ENCODE measurements at regions not wholly inside any gene's neighbourhood (a gene's known extent, or its start where the extent isn't known, plus 50 kb on each side); places are given as distances from the start of the nearest gene placed in this dataset.

DNA sequence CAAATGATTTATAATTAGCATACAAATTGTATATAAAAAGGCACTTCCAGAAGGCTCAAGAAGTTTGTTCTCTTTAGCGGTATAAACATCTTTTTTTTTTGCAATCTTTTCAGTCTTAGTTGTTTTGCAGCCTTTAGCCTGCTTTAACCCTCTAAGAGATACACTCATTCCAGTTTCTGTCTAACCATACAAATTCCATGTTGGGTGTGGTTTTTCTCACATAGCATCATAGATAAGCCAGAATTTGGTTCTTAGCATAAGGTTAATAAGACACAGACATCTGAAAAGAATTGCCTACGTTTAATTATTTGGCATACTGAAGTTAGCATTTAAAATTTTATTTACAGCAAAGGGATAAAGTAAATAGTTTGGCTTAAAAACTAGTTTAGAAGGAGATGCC lies 92.5 kb upstream of the NPVF start:
- Histone ChIP-seq H3K36me3 (ENCODE audit: insufficient read depth, low read length) (no peaks in the 10 kb centered on the region), H2AFZ (ENCODE audit: low read depth, low read length) (no peak overlapping the region), H3K9me3 (ENCODE audit: insufficient read depth, low read depth, low read length) (no peaks in the 10 kb centered on the region), H3K27ac (ENCODE audit: low read depth, low read length) (no peak overlapping the region), H3K9ac (ENCODE audit: low read length) (no peak overlapping the region), H3K4me3 (ENCODE audit: insufficient read depth, low read depth, low read length) (no peak overlapping the region), H3K79me2 (ENCODE audit: insufficient read depth, low read length) (no peaks in the 10 kb centered on the region), H4K20me1 (ENCODE audit: insufficient read depth, low read length) (no peaks in the 10 kb centered on the region), H3K27me3 (ENCODE audit: insufficient read depth, low read length) (no peaks in the 10 kb centered on the region), H3K4me2 (ENCODE audit: low read length) (no peak overlapping the region), H3K4me1 (ENCODE audit: insufficient read depth, low read length) (no peaks in the 10 kb centered on the region)
- no peak for FAIRE-seq
- Mint-ChIP-seq H3K4me3 (ENCODE audit: unreplicated experiment) (no peak overlapping the region), H3K4me1 (ENCODE audit: low read depth, unreplicated experiment) (no peaks in the 10 kb centered on the region), H3K27me3 (ENCODE audit: low read depth, unreplicated experiment) (peaks cover 20% of the 10 kb centered on the region), H3K27ac (ENCODE audit: unreplicated experiment) (no peak overlapping the region), H3K36me3 (ENCODE audit: low read depth, unreplicated experiment) (no peaks in the 10 kb centered on the region), H3K9me3 (ENCODE audit: unreplicated experiment) (no peaks in the 10 kb centered on the region)
- TF ChIP-seq EZH2 (IDR thresholded peaks at IDR 0.05; ENCODE audit: insufficient read depth, low read length): no peak
- TF ChIP-seq, protein P1, sequence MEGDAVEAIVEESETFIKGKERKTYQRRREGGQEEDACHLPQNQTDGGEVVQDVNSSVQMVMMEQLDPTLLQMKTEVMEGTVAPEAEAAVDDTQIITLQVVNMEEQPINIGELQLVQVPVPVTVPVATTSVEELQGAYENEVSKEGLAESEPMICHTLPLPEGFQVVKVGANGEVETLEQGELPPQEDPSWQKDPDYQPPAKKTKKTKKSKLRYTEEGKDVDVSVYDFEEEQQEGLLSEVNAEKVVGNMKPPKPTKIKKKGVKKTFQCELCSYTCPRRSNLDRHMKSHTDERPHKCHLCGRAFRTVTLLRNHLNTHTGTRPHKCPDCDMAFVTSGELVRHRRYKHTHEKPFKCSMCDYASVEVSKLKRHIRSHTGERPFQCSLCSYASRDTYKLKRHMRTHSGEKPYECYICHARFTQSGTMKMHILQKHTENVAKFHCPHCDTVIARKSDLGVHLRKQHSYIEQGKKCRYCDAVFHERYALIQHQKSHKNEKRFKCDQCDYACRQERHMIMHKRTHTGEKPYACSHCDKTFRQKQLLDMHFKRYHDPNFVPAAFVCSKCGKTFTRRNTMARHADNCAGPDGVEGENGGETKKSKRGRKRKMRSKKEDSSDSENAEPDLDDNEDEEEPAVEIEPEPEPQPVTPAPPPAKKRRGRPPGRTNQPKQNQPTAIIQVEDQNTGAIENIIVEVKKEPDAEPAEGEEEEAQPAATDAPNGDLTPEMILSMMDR (IDR thresholded peaks at IDR 0.05; ENCODE audit: insufficient read depth, low read depth, low read length): no peak
- no peak for DNase-seq (ENCODE audit: low read depth)

DNA sequence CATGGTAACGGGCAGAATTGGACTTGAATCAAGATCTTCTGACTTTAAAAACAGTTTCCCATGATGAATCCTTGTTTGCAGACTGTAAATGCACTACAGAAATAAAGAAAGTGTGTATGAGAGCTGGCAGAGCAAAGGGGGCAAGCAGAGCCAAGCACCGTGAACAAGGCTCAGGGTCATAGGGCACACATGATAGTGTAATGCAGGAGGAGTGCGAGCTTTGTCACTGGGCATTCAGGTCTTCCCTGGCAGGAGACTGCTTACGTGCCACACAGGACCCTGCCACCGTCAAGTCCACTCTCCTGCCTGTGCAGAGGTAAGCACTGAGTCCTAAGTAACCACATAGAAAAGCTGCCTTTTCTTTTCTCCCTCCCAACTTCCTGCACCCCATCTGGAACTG lies 93.1 kb upstream of the NPVF start:
- TF ChIP-seq, protein P1 (IDR thresholded peaks at IDR 0.05; ENCODE audit: insufficient read depth, low read depth, low read length): no peak
- TF ChIP-seq EZH2 (IDR thresholded peaks at IDR 0.05; ENCODE audit: insufficient read depth, low read length): no peak
- Histone ChIP-seq H3K4me3 (ENCODE audit: insufficient read depth, low read depth, low read length) (no peak overlapping the region), H3K79me2 (ENCODE audit: insufficient read depth, low read length) (no peaks in the 10 kb centered on the region), H2AFZ (ENCODE audit: low read depth, low read length) (no peak overlapping the region), H3K27me3 (ENCODE audit: insufficient read depth, low read length) (no peaks in the 10 kb centered on the region), H3K36me3 (ENCODE audit: insufficient read depth, low read length) (no peaks in the 10 kb centered on the region), H3K4me1 (ENCODE audit: insufficient read depth, low read length) (no peaks in the 10 kb centered on the region), H3K27ac (ENCODE audit: low read depth, low read length) (no peak overlapping the region), H3K9ac (ENCODE audit: low read length) (no peak overlapping the region), H4K20me1 (ENCODE audit: insufficient read depth, low read length) (no peaks in the 10 kb centered on the region), H3K9me3 (ENCODE audit: insufficient read depth, low read depth, low read length) (no peaks in the 10 kb centered on the region), H3K4me2 (ENCODE audit: low read length) (no peak overlapping the region)
- H3K4me1 Mint-ChIP-seq (ENCODE audit: low read depth, unreplicated experiment): no peaks in the 10 kb centered on the region
- no peak overlapping the region for H3K4me3 Mint-ChIP-seq (ENCODE audit: unreplicated experiment)
- peaks cover 20% of the 10 kb centered on the region for H3K27me3 Mint-ChIP-seq (ENCODE audit: low read depth, unreplicated experiment)
- H3K27ac Mint-ChIP-seq (ENCODE audit: unreplicated experiment): no peak overlapping the region
- H3K9me3 Mint-ChIP-seq (ENCODE audit: unreplicated experiment): no peaks in the 10 kb centered on the region
- H3K36me3 Mint-ChIP-seq (ENCODE audit: low read depth, unreplicated experiment): no peaks in the 10 kb centered on the region
- no peak for DNase-seq (ENCODE audit: low read depth)
- FAIRE-seq: no peak

DNA sequence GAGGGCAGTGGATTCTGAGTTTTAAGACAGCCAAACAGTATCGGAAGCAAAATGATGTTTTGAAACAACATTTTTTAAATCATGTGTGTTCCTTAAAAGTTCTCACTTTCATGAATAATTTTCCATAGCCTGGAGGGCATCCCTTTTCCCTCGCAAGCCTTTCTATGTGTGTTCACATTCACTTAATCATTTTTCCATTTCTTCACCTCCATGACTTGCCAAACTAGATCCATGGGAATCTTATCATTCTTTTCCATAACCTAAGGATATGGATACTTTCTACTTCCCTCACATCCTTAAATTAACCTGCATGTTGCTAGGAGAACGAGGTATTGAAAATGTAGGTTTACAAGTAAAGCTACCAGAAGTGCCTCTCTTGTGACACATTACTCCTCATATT lies 94.2 kb upstream of the NPVF start:
- H3K9me3 ChIP-seq (ENCODE audit: insufficient read depth, low read depth, low read length): no peaks in the 10 kb centered on the region
- no peak overlapping the region for H2AFZ ChIP-seq (ENCODE audit: low read depth, low read length)
- H3K4me2 ChIP-seq (ENCODE audit: low read length): no peak overlapping the region
- H3K27me3 Mint-ChIP-seq (ENCODE audit: low read depth, unreplicated experiment): peaks cover 22% of the 10 kb centered on the region
- no peaks in the 10 kb centered on the region for H3K4me1 Mint-ChIP-seq (ENCODE audit: low read depth, unreplicated experiment)
- no peak for TF ChIP-seq EZH2 (IDR thresholded peaks at IDR 0.05; ENCODE audit: insufficient read depth, low read length)
- TF ChIP-seq, protein P1 (IDR thresholded peaks at IDR 0.05; ENCODE audit: insufficient read depth, low read depth, low read length): no peak
- H4K20me1 ChIP-seq (ENCODE audit: insufficient read depth, low read length): no peaks in the 10 kb centered on the region
- no peak overlapping the region for H3K4me3 ChIP-seq (ENCODE audit: insufficient read depth, low read depth, low read length)
- no peaks in the 10 kb centered on the region for H3K4me1 ChIP-seq (ENCODE audit: insufficient read depth, low read length)
- no peak overlapping the region for H3K27ac ChIP-seq (ENCODE audit: low read depth, low read length)
- H3K4me3 Mint-ChIP-seq (ENCODE audit: unreplicated experiment): no peak overlapping the region
- no peak overlapping the region for H3K9ac ChIP-seq (ENCODE audit: low read length)
- no peaks in the 10 kb centered on the region for H3K36me3 Mint-ChIP-seq (ENCODE audit: low read depth, unreplicated experiment)
- no peak overlapping the region for H3K27ac Mint-ChIP-seq (ENCODE audit: unreplicated experiment)
- no peaks in the 10 kb centered on the region for H3K27me3 ChIP-seq (ENCODE audit: insufficient read depth, low read length)
- H3K9me3 Mint-ChIP-seq (ENCODE audit: unreplicated experiment): no peaks in the 10 kb centered on the region
- FAIRE-seq (no peak), DNase-seq (ENCODE audit: low read depth) (no peak)
- no peaks in the 10 kb centered on the region for H3K36me3 ChIP-seq (ENCODE audit: insufficient read depth, low read length)
- no peaks in the 10 kb centered on the region for H3K79me2 ChIP-seq (ENCODE audit: insufficient read depth, low read length)

Data from astrocyte (in vitro differentiated cells and primary cell).